IMR-90 (cell line): ENCODE measurements at regions not wholly inside any gene's neighbourhood (a gene's known extent, or its start where the extent isn't known, plus 50 kb on each side); places are given as distances from the start of the nearest gene placed in this dataset.

Source experiments
- ATAC-seq: fragments of 200-7000 bp; cut with Tn5 transposase; 2 replicates; pipeline ENCODE4 v1.9.1; 2020; ENCODE audit warnings: low read depth, mild to moderate bottlenecking, moderate library complexity
- BruUV-seq: library from RNA; stranded (reverse); fragments of 400-500 nt; replicated peaks from 2 replicates; lab custom pipeline; 2021; lab: Mats Ljungman, UMichigan
- CTCF ChIA-PET: fragments of 300-600 bp; formaldehyde crosslinking; extraction: SDS; loops from one replicate; lab custom pipeline; 2021; ENCODE audit warnings: antibody characterized with exemption; lab: Yijun Ruan, JAX
- POLR2A ChIA-PET: fragments of 300-600 bp; sonication (Branson Sonifier 250); formaldehyde crosslinking; loops from one replicate; lab custom pipeline; 2022; ENCODE audit warnings: antibody characterized with exemption; ENCODE audit not compliant: unreplicated experiment; lab: Charles Lee
- DNase-seq: peaks from one replicate; pipeline ENCODE4 v3.0.0; 2013
- H2AFZ ChIP-seq: replicated peaks from 2 replicates; pipeline ENCODE3; 2013; ENCODE audit warnings: low read length, mild to moderate bottlenecking; ENCODE audit not compliant: poor library complexity
- H2AK5ac ChIP-seq: 2 replicates; pipeline ENCODE4 v1.6.1; 2013; ENCODE audit warnings: low read depth, low read length, inconsistent platforms
- H2AK9ac ChIP-seq: replicated peaks from 2 replicates; pipeline ENCODE3; 2013; ENCODE audit warnings: mild to moderate bottlenecking, low read depth, low read length, moderate library complexity; ENCODE audit not compliant: poor library complexity
- H2BK120ac ChIP-seq: 2 replicates; pipeline ENCODE4 v1.6.1; 2013; ENCODE audit warnings: low read depth, low read length, inconsistent platforms
- H2BK15ac ChIP-seq: 3 replicates; pipeline ENCODE4 v1.6.1; 2013; ENCODE audit warnings: low read depth, low read length, inconsistent platforms
- H2BK20ac ChIP-seq: 2 replicates; pipeline ENCODE4 v1.6.1; 2013; ENCODE audit warnings: low read depth, mild to moderate bottlenecking, inconsistent platforms, low read length, moderate library complexity
- H2BK5ac ChIP-seq: 2 replicates; pipeline ENCODE4 v1.6.1; 2013; ENCODE audit warnings: mild to moderate bottlenecking, low read depth, low read length, inconsistent platforms; ENCODE audit not compliant: poor library complexity, severe bottlenecking
- H3K14ac ChIP-seq: replicated peaks from 2 replicates; pipeline ENCODE4 v1.6.1; 2013; ENCODE audit warnings: low read depth, low read length, inconsistent platforms
- H3K18ac ChIP-seq: 2 replicates; pipeline ENCODE4 v1.6.1; 2013; ENCODE audit warnings: low read depth, low read length, control low read depth
- H3K23ac ChIP-seq: 2 replicates; pipeline ENCODE4 v1.6.1; 2013; ENCODE audit warnings: low read depth, low read length, inconsistent platforms
- H3K27ac ChIP-seq: 2 replicates; pipeline ENCODE4 v1.5.1; 2013; ENCODE audit warnings: mild to moderate bottlenecking, control low read depth, low read length; ENCODE audit not compliant: insufficient read depth
- H3K27me3 ChIP-seq: 2 replicates; pipeline ENCODE4 v1.6.1; 2013; ENCODE audit warnings: low read length; ENCODE audit not compliant: control insufficient read depth, insufficient read depth
- H3K36me3 ChIP-seq: 2 replicates; pipeline ENCODE4 v1.6.1; 2013; ENCODE audit warnings: low read length, mixed read lengths; ENCODE audit not compliant: control insufficient read depth, insufficient read depth
- H3K4ac ChIP-seq: 2 replicates; pipeline ENCODE4 v1.6.1; 2013; ENCODE audit warnings: low read depth, low read length, inconsistent platforms
- H3K4me1 ChIP-seq: 2 replicates; pipeline ENCODE4 v1.6.1; 2013; ENCODE audit warnings: low read length, mixed read lengths; ENCODE audit not compliant: control insufficient read depth, insufficient read depth
- H3K4me2 ChIP-seq: 2 replicates; pipeline ENCODE4 v1.6.1; 2013; ENCODE audit warnings: low read depth, mild to moderate bottlenecking, control low read depth, low read length, moderate library complexity
- H3K4me3 ChIP-seq: 2 replicates; pipeline ENCODE4 v1.5.1; 2013; ENCODE audit warnings: low read depth, mild to moderate bottlenecking, control low read depth, low read length, moderate library complexity; ENCODE audit not compliant: insufficient read depth
- H3K56ac ChIP-seq: 2 replicates; pipeline ENCODE4 v1.6.1; 2013; ENCODE audit warnings: low read length, inconsistent platforms; ENCODE audit not compliant: insufficient read depth; ENCODE audit errors: extremely low read depth
- H3K79me1 ChIP-seq, 2 experiments: 2 replicates each; pipeline ENCODE4 v1.6.1; 2013; ENCODE audit warnings: low read length in 2 of 2, inconsistent platforms in 1 of 2, low read depth in 1 of 2
- H3K9ac ChIP-seq: 2 replicates; pipeline ENCODE4 v1.6.1; 2013; ENCODE audit warnings: low read depth, low read length, control low read depth
- H3K9me1 ChIP-seq: 2 replicates; pipeline ENCODE4 v1.6.1; 2013; ENCODE audit warnings: low read length, inconsistent platforms; ENCODE audit not compliant: insufficient read depth
- H3K9me3 ChIP-seq: 2 replicates; pipeline ENCODE4 v1.6.1; 2013; ENCODE audit warnings: low read length; ENCODE audit not compliant: control insufficient read depth, insufficient read depth
- H4K20me1 ChIP-seq: 2 replicates; pipeline ENCODE4 v1.6.1; 2013; ENCODE audit warnings: low read length, inconsistent platforms; ENCODE audit not compliant: insufficient read depth
- H4K5ac ChIP-seq: 2 replicates; pipeline ENCODE4 v1.6.1; 2013; ENCODE audit warnings: mild to moderate bottlenecking, low read depth, low read length, control low read depth
- H4K8ac ChIP-seq, 2 experiments: 2 replicates each; pipeline ENCODE4 v1.6.1; 2013; ENCODE audit warnings: low read depth in 2 of 2, low read length in 2 of 2, control low read depth in 1 of 2, inconsistent platforms in 1 of 2
- H4K91ac ChIP-seq: 2 replicates; pipeline ENCODE4 v1.6.1; 2013; ENCODE audit warnings: low read depth, low read length, inconsistent platforms; ENCODE audit not compliant: insufficient read depth
- BHLHE40 ChIP-seq: fragments of 150-350 bp; IDR thresholded peaks from 2 replicates; pipeline ENCODE4 v1.6.1; 2016; ENCODE audit warnings: mild to moderate bottlenecking, low read depth, low read length
- CEBPB ChIP-seq: IDR thresholded peaks from 2 replicates; pipeline ENCODE4 v1.6.1; 2012; ENCODE audit warnings: low read depth, low read length, improper control_type of control experiment
- CHD1 ChIP-seq: IDR thresholded peaks from 2 replicates; pipeline ENCODE4 v1.6.1; 2012; ENCODE audit warnings: low read depth, low read length, improper control_type of control experiment
- CTCF ChIP-seq: conservative IDR thresholded peaks from 2 replicates; pipeline ENCODE4 v1.5.1; 2012; ENCODE audit warnings: mild to moderate bottlenecking, low read depth, low read length, improper control_type of control experiment
- ELK1 ChIP-seq: fragments of 150-350 bp; IDR thresholded peaks from 2 replicates; pipeline ENCODE4 v1.6.1; 2016; ENCODE audit warnings: low read depth, mild to moderate bottlenecking, low read length, moderate library complexity, borderline replicate concordance
- MAFK ChIP-seq: IDR thresholded peaks from 2 replicates; pipeline ENCODE4 v1.6.1; 2012; ENCODE audit warnings: low read depth, low read length, improper control_type of control experiment
- MAZ ChIP-seq: IDR thresholded peaks from 2 replicates; pipeline ENCODE4 v1.6.1; 2012; ENCODE audit warnings: low read depth, mild to moderate bottlenecking, low read length, improper control_type of control experiment, moderate library complexity, borderline replicate concordance
- MXI1 ChIP-seq: IDR thresholded peaks from 2 replicates; pipeline ENCODE4 v1.6.1; 2012; ENCODE audit warnings: low read depth, mild to moderate bottlenecking, low read length, moderate library complexity, borderline replicate concordance
- NFE2L2 ChIP-seq: fragments of 150-350 bp; IDR thresholded peaks from 2 replicates; pipeline ENCODE4 v1.6.1; 2016; ENCODE audit warnings: low read depth, mild to moderate bottlenecking, low read length
- RAD21 ChIP-seq: IDR thresholded peaks from 2 replicates; pipeline ENCODE4 v1.6.1; 2012; ENCODE audit warnings: low read length, improper control_type of control experiment
- RCOR1 ChIP-seq: IDR thresholded peaks from 2 replicates; pipeline ENCODE4 v1.6.1; 2012; ENCODE audit warnings: mild to moderate bottlenecking, low read length, improper control_type of control experiment; ENCODE audit not compliant: insufficient replicate concordance
- RFX5 ChIP-seq: IDR thresholded peaks from 2 replicates; pipeline ENCODE4 v1.8.0; 2012; ENCODE audit warnings: low read depth, mild to moderate bottlenecking, low read length, moderate library complexity
- SMC3 ChIP-seq: fragments of 150-350 bp; IDR thresholded peaks from 2 replicates; pipeline ENCODE4 v1.6.1; 2016; ENCODE audit warnings: low read depth, mild to moderate bottlenecking, antibody characterized with exemption, low read length, moderate library complexity
- WGBS, 2 experiments: methylation state at CpG; one replicate each; pipeline versions ENCODE4 v1.1.5 to v1.1.7; 2013; ENCODE audit warnings: missing lambda C conversion rate in 2 of 2; ENCODE audit not compliant: insufficient read length in 1 of 2; ENCODE audit errors: extremely low coverage in 2 of 2; 5-methylcytosine and 5-hydroxymethylcytosine counted together
- dilution Hi-C: fragments of 300-500 bp; cut with HindIII; formaldehyde crosslinking; loops from one replicate; pipeline ENCODE4 v1.14.3; 2018; ENCODE audit warnings: low sequenced_read_pairs; ENCODE audit not compliant: unreplicated experiment
- in situ Hi-C: fragments of 300-500 bp; cut with MboI; formaldehyde crosslinking; loops from 3 replicates; pipeline ENCODE4 v1.14.3; 2019; ENCODE audit warnings: low sequenced_read_pairs, inconsistent platforms, mixed read lengths
- intact Hi-C: fragments of 100-400 bp; cut with micrococcal nuclease; formaldehyde crosslinking; loops from 2 replicates; pipeline ENCODE4 v1.10.0; 2022

GRCh38 chr12:88946372-88946997 is 366.2 kb upstream of the KITLG start:
- Histone ChIP-seq H4K20me1 (no peaks in the 10 kb centered on the region), H3K9me3 (no peaks in the 10 kb centered on the region), H3K4me2 (no peak overlapping the region; the same call in 1 of the 2 replicates), H2BK5ac (peak overlapping the region; percentile 39), H2AK9ac (no peak overlapping the region), H3K36me3 (no peaks in the 10 kb centered on the region), H3K27me3 (no peaks in the 10 kb centered on the region), H3K4me1 (peaks cover 1% of the 10 kb centered on the region; the same call in 1 of the 2 replicates), H2AK5ac (no peak overlapping the region), H4K91ac (no peak overlapping the region), H3K27ac (no peak overlapping the region), H3K79me1 (no peaks in the 10 kb centered on the region), H4K5ac (no peak overlapping the region), H3K23ac (no peak overlapping the region), H2BK15ac (no peak overlapping the region), H3K4me3 (no peak overlapping the region), H3K9me1 (no peaks in the 10 kb centered on the region), H2BK120ac (peak overlapping the region; percentile 1; the same call in 1 of the 2 replicates), H3K14ac (no peak overlapping the region), H3K9ac (no peak overlapping the region), H3K56ac (no peak overlapping the region), H2BK20ac (peak overlapping the region; percentile 24; the same call in 1 of the 2 replicates), H3K18ac (peak overlapping the region; percentile 68; the same call in 1 of the 2 replicates), H4K8ac (peak overlapping the region in 1 of 2 experiments; percentile 62; a peak in 1 of 4 replicates), H2AFZ (peak overlapping the region; percentile 6), H3K4ac (no peak overlapping the region; the same call in 1 of the 2 replicates)
- no TSS peak for BruUV-seq
- ATAC-seq: peak; percentile 79
- peak; percentile 78 for DNase-seq
- TF ChIP-seq MAFK (no peak), ELK1 (no peak), MXI1 (no peak), CEBPB (peak; percentile 43; the same call in 1 of the 2 replicates), BHLHE40 (no peak), RCOR1 (no peak), RFX5 (no peak), CHD1 (no peak), NFE2L2 (no peak), CTCF (0 out of 2 replicates have a peak, but pooled peaks have one; percentile 4), MAZ (no peak), SMC3 (no peak), RAD21 (no peak)
- dilution Hi-C loops: no loop called here
- intact Hi-C loops: no loop called here
- ChIA-PET CTCF (interaction anchor here (0.6 to 1.2 kb wide), 4 partner anchors 11 to 28 kb away, joined by 3 read pairs; no protein-coding TSS in a partner anchor), POLR2A (no interaction called here)
- no CpG with 5 or more reads among the region's 5 CpGs for WGBS, 2 experiments
- in situ Hi-C loops: no loop called here
